PC-9 (cell line): ENCODE measurements at regions not wholly inside any gene's neighbourhood (a gene's known extent, or its start where the extent isn't known, plus 50 kb on each side); places are given as distances from the start of the nearest gene placed in this dataset.

Experiments used
- BruUV-seq: library from RNA; stranded (reverse); fragments of 400-500 nt; replicated peaks from 2 replicates; lab custom pipeline; 2021; lab: Mats Ljungman, UMichigan
- CTCF ChIA-PET: fragments of 300-600 bp; sonication (Branson Sonifier 250); formaldehyde crosslinking; loops from one replicate; lab custom pipeline; 2022; ENCODE audit warnings: antibody characterized with exemption; lab: Charles Lee
- POLR2A ChIA-PET: fragments of 300-600 bp; sonication (Branson Sonifier 250); formaldehyde crosslinking; loops from one replicate; lab custom pipeline; 2022; ENCODE audit warnings: antibody characterized with exemption; ENCODE audit not compliant: unreplicated experiment; lab: Charles Lee
- DNase-seq, 2 experiments: peaks; one replicate each; pipeline versions ENCODE4 v3.0.0 to v3.0.0-alpha.2; 2015 to 2022; ENCODE audit warnings: mixed read lengths in 1 of 2
- H2AFZ ChIP-seq: fragments of 200-600 bp; sonication (generic); 2 replicates; pipeline ENCODE4 v1.8.1; 2017; ENCODE audit warnings: antibody characterized with exemption
- H3F3A ChIP-seq: fragments of 200-600 bp; sonication (generic); 2 replicates; pipeline ENCODE4 v1.8.1; 2017; ENCODE audit warnings: antibody characterized with exemption, mild to moderate bottlenecking, low read depth; ENCODE audit not compliant: insufficient read depth
- H3K27ac ChIP-seq: fragments of 200-600 bp; sonication (generic); 2 replicates; pipeline ENCODE4 v1.6.1; 2016; ENCODE audit warnings: mixed run types
- H3K27me3 ChIP-seq: fragments of 200-600 bp; sonication (generic); 2 replicates; pipeline ENCODE4 v1.6.1; 2016; ENCODE audit warnings: low read depth, mixed run types; ENCODE audit not compliant: insufficient read depth
- H3K36me3 ChIP-seq: fragments of 200-600 bp; sonication (generic); 2 replicates; pipeline ENCODE4 v1.6.1; 2016; ENCODE audit warnings: low read depth, mixed run types
- H3K4me1 ChIP-seq: fragments of 200-600 bp; sonication (generic); replicated peaks from 2 replicates; pipeline ENCODE4 v1.6.1; 2016; ENCODE audit warnings: mixed run types; ENCODE audit not compliant: insufficient read depth
- H3K4me2 ChIP-seq: fragments of 200-600 bp; sonication (generic); 2 replicates; pipeline ENCODE4 v1.6.1; 2017; ENCODE audit warnings: mixed run types
- H3K4me3 ChIP-seq: fragments of 200-600 bp; sonication (generic); 2 replicates; pipeline ENCODE4 v1.6.1; 2016; ENCODE audit warnings: mixed run types
- H3K79me2 ChIP-seq: fragments of 200-600 bp; sonication (generic); 2 replicates; pipeline ENCODE4 v1.6.1; 2017; ENCODE audit warnings: low read depth, mixed run types
- H3K9me2 ChIP-seq: fragments of 200-600 bp; sonication (generic); 2 replicates; pipeline ENCODE4 v1.8.1; 2017; ENCODE audit warnings: mild to moderate bottlenecking; ENCODE audit not compliant: insufficient read depth
- H3K9me3 ChIP-seq: fragments of 200-600 bp; sonication (generic); 2 replicates; pipeline ENCODE4 v1.8.1; 2016; ENCODE audit warnings: low read depth; ENCODE audit not compliant: insufficient read depth
- H4K20me1 ChIP-seq: fragments of 200-600 bp; sonication (generic); 2 replicates; pipeline ENCODE4 v1.8.1; 2017; ENCODE audit not compliant: insufficient read depth
- CTCF ChIP-seq: fragments of 200-600 bp; sonication (generic); conservative IDR thresholded peaks from 2 replicates; pipeline ENCODE4 v1.6.1; 2017; ENCODE audit warnings: mixed run types, antibody characterized with exemption, mild to moderate bottlenecking, moderate library complexity
- EZH2 ChIP-seq: fragments of 200-600 bp; sonication (generic); IDR thresholded peaks from 2 replicates; pipeline ENCODE4 v1.8.0; 2017; ENCODE audit warnings: antibody characterized with exemption, low read depth
- intact Hi-C: fragments of 100-400 bp; cut with micrococcal nuclease; formaldehyde crosslinking; loops from one replicate; pipeline ENCODE4 v1.10.0; 2022; ENCODE audit not compliant: unreplicated experiment

GRCh38 chr2:167550448-167550847 is 662.2 kb downstream of the XIRP2 start:
- BruUV-seq = no TSS peak
- Histone ChIP-seq H3K9me3 (no peaks in the 10 kb centered on the region), H3K27ac (no peak overlapping the region), H3K27me3 (no peaks in the 10 kb centered on the region), H3K79me2 (no peaks in the 10 kb centered on the region), H3F3A (no peaks in the 10 kb centered on the region), H2AFZ (no peak overlapping the region), H3K36me3 (no peaks in the 10 kb centered on the region), H3K4me3 (no peak overlapping the region), H3K4me2 (no peak overlapping the region), H3K4me1 (no peaks in the 10 kb centered on the region), H3K9me2 (no peaks in the 10 kb centered on the region), H4K20me1 (no peaks in the 10 kb centered on the region)
- ChIA-PET POLR2A (no interaction called here), CTCF (interaction anchor here (0.6 kb wide), 1 partner anchor 88 kb away, joined by 3 read pairs; no protein-coding TSS in a partner anchor)
- TF ChIP-seq EZH2 (no peak), CTCF (peak; percentile 30; the same call in 1 of the 2 replicates)
- no peak for DNase-seq
- intact Hi-C loops = no loop called here

DNA sequence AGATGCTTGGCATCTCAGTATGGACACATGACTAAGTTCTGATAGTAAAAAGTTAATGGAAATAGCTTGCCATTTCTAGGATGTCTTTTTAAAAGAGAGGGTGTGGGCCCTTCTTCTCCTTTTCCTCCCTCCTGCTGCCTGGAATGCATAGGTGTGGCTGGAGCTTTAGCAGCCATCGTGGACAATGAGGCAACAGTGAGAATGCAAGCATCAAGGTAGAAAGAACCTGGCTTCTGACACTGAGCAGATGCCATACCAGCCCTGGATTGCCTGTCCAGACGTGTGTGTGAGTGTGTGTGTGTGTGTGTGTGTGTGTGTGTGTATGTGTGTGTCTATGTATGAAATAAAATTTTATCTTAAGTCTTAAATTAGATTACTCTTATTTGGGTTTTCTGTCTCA is 660.1 kb downstream of the XIRP2 start:
- H3F3A ChIP-seq = no peaks in the 10 kb centered on the region
- CTCF ChIA-PET = no interaction called here
- H3K36me3 ChIP-seq = no peaks in the 10 kb centered on the region
- no peak for TF ChIP-seq CTCF
- TF ChIP-seq EZH2 = no peak
- intact Hi-C loops = no loop called here
- BruUV-seq = no TSS peak
- no peak for DNase-seq
- H3K4me1 ChIP-seq = no peaks in the 10 kb centered on the region
- no peak overlapping the region for H2AFZ ChIP-seq
- POLR2A ChIA-PET = no interaction called here
- H3K4me2 ChIP-seq = no peak overlapping the region
- no peaks in the 10 kb centered on the region for H3K9me2 ChIP-seq
- no peaks in the 10 kb centered on the region for H3K9me3 ChIP-seq
- no peaks in the 10 kb centered on the region for H4K20me1 ChIP-seq
- H3K79me2 ChIP-seq = no peaks in the 10 kb centered on the region
- H3K27ac ChIP-seq = no peak overlapping the region
- no peaks in the 10 kb centered on the region for H3K27me3 ChIP-seq
- H3K4me3 ChIP-seq = no peak overlapping the region

GRCh38 chr2:167544602-167545001 is 656.3 kb downstream of the XIRP2 start:
- POLR2A ChIA-PET = no interaction called here
- CTCF ChIA-PET = no interaction called here
- Histone ChIP-seq H3K9me3 (no peaks in the 10 kb centered on the region), H3K9me2 (no peaks in the 10 kb centered on the region), H3K4me1 (no peaks in the 10 kb centered on the region), H2AFZ (no peak overlapping the region), H3F3A (no peaks in the 10 kb centered on the region), H3K4me3 (no peak overlapping the region), H3K79me2 (no peaks in the 10 kb centered on the region), H4K20me1 (no peaks in the 10 kb centered on the region), H3K36me3 (no peaks in the 10 kb centered on the region), H3K4me2 (no peak overlapping the region), H3K27me3 (no peaks in the 10 kb centered on the region), H3K27ac (no peak overlapping the region)
- DNase-seq = no peak
- intact Hi-C loops = no loop called here
- BruUV-seq = no TSS peak
- TF ChIP-seq CTCF (no peak), EZH2 (no peak)
